Stimulated activated naive CD4-positive, alpha-beta T cell (primary cell): ENCODE measurements at regions not wholly inside any gene's neighbourhood (a gene's known extent, or its start where the extent isn't known, plus 50 kb on each side); places are given as distances from the start of the nearest gene placed in this dataset.

Source experiments
- DNase-seq, 6 experiments: peaks; one replicate each; lab custom pipeline; 2025; lab: John Stamatoyannopoulos, UW

GRCh38 chr20:18999086-18999485 lies 185.5 kb downstream of the SCP2D1 start:
- DNase-seq = no peak

- DNase-seq = no peak
These were observed 186.5 kb downstream of the SCP2D1 start for GRCh38 chr20:19000078-19000477.

- DNase-seq = no peak
These were observed 187.6 kb downstream of the SCP2D1 start for GRCh38 chr20:19001177-19001576.

GRCh38 chr20:19003366-19004336 lies 190.1 kb downstream of the SCP2D1 start:
- DNase-seq = no peak

GRCh38 chr20:19004975-19005374 lies 191.4 kb downstream of the SCP2D1 start:
- DNase-seq = no peak

GRCh38 chr20:19008497-19008896 lies 194.9 kb downstream of the SCP2D1 start:
- no peak for DNase-seq

GRCh38 chr20:19009081-19009688 lies 195.6 kb downstream of the SCP2D1 start:
- no peak for DNase-seq

- DNase-seq = no peak
These were observed 199.1 kb downstream of the SCP2D1 start for GRCh38 chr20:19012676-19013075.

- no peak for DNase-seq
These were observed 198.5 kb upstream of the SLC24A3 start for GRCh38 chr20:19013907-19014306.

- DNase-seq = no peak
These were observed 196.9 kb upstream of the SLC24A3 start for GRCh38 chr20:19015351-19016139.

- DNase-seq = no peak
These were observed 196.3 kb upstream of the SLC24A3 start for GRCh38 chr20:19016140-19016497.

- DNase-seq = no peak
These were observed 195.2 kb upstream of the SLC24A3 start for GRCh38 chr20:19017104-19017690.

GRCh38 chr20:19018881-19019280 lies 193.6 kb upstream of the SLC24A3 start:
- DNase-seq = no peak

- no peak for DNase-seq
These were observed 192.6 kb upstream of the SLC24A3 start for GRCh38 chr20:19019734-19020364.

- DNase-seq = no peak
These were observed 190.9 kb upstream of the SLC24A3 start for GRCh38 chr20:19021406-19022117.

GRCh38 chr20:19022118-19022575 lies 190.3 kb upstream of the SLC24A3 start:
- no peak for DNase-seq

GRCh38 chr20:19022791-19023448 lies 189.5 kb upstream of the SLC24A3 start:
- no peak for DNase-seq

GRCh38 chr20:19024296-19025035 lies 188.0 kb upstream of the SLC24A3 start:
- DNase-seq = no peak

- no peak for DNase-seq
These were observed 186.9 kb upstream of the SLC24A3 start for GRCh38 chr20:19025430-19026120.
